Stimulated activated CD4-positive, alpha-beta T cell treated with anti-CD3 and anti-CD28 coated beads, Interleukin-15, amount 100 ng/mL, for 24 hours (primary cell): ENCODE measurements at regions not wholly inside any gene's neighbourhood (a gene's known extent, or its start where the extent isn't known, plus 50 kb on each side); places are given as distances from the start of the nearest gene placed in this dataset.

Experiments
- DNase-seq: peaks from one replicate; pipeline ENCODE4 v3.0.0-alpha.2; 2020

GRCh38 chr18:73961804-73962203, 185.8 kb downstream of the FBXO15 start:
- no peak for DNase-seq

GRCh38 chr18:73959352-73959751, 188.3 kb downstream of the FBXO15 start:
- DNase-seq, result no peak

DNA sequence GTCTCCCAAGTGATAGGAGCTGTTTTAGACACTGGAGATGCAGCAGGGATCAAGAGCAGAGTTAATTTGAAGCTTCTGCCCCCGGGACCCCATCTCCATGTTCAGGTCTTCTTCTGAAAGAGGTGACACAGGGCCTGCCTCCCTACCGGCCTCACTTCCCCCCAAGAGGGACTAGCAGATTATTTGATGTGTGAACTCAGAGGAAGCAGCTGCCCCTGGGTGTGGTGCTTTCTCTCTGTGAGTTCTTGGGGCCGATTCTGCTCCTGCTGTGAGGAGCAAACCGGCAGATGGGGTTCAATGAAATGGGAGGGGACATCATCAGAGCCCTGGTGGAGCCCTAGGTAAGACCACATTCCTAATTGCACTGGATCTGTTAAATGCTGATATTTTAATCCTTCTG, 193.4 kb downstream of the FBXO15 start:
- no peak for DNase-seq

DNA sequence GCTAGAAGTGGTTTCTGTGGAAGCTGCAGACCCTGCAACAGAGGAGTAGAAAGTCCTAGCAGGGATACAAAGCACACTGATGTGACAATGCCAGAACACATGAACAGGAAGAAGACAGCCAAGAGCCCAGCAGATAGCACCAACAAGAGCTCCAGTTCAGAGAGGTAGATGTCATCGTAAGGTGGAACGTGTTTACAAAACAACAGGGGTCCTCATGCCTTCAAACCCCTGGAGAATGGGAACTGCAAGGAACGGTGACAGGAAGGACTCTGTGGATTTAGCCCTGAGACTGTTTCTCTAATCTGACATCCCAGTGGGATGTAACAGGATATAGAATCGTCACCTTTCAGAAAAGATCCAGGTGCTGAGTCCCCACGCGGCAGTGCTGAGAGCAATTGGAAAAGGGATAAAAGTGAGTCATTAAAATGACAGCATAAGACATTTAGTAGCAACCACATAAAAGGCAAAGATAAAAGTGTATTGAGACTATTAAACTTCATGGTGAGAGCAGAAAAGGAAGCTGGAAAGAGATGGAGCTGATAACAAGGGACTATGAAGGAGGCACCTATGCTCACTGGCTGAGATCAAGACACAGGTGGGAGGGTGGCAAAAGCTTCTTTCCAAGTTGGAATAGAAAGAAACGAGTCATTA, 195.2 kb downstream of the FBXO15 start:
- DNase-seq, result no peak

DNA sequence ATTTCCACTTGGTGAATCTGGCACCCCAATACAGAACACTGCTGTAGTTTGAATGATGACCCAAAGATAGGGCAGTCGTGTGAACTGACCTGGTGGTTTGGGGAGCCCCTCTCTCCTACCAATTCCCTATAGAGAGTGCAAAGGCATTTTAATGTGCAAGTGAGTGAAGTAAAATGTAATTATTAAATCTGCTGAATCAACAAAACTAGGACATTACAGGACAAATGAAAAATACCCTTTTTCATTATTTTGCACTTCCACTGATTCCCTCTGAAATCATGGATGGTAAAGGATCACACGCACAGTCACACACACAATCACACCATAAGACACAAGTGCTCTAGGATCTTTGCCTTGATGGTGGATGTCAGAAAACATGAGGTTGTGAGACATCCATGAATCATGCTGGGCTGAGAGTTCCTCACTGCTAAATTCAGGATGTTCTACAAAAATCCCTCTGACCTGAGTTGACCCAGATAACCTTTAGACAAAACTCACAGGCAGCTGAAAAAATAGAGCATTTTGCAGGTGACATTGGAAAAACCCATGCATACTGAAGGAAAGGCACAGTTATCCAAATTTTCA, 197.4 kb downstream of the FBXO15 start:
- DNase-seq, result no peak

- no peak for DNase-seq
Measured at GRCh38 chr18:73948497-73948896, 199.1 kb downstream of the FBXO15 start.

- no peak for DNase-seq
Measured at GRCh38 chr18:73948084-73948483, 199.6 kb downstream of the FBXO15 start.

DNA sequence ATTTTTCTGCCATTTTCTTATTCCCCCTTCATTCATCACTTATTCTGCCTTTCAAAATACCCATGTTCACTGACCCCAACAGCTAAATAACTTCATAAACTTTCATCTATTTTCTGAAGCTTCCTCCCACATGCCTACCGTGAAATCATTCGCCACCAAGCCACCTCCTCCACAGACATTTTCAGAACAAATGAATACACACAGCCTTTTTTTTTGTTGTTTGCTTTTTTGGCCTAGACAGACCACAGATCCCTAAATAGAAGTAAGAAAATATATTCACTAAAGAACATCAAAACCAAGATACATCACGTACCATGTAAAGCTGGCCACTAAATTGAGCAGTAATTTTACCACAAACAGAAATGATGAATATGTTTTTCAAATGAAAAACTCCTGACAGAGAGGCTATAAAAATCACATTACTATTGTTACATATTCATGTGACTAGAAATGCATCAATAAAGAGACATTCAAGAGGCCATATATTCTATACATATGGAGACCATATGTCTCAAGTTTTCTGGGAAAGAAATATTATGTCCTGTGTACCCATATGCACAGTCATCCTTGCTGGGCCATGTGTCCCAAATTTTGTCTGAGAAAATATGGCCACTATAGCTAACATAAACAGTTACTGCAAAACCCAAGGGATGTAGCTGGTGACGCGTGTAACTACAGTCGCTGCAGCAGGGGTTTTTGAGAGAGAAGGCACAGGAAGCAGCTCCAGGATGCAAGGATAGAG, 200.3 kb downstream of the FBXO15 start:
- no peak for DNase-seq

GRCh38 chr18:73945130-73945792, 202.4 kb downstream of the FBXO15 start:
- no peak for DNase-seq

GRCh38 chr18:73944715-73945114, 202.9 kb downstream of the FBXO15 start:
- no peak for DNase-seq

- no peak for DNase-seq
Measured at GRCh38 chr18:73943763-73944162, 203.9 kb downstream of the FBXO15 start.

GRCh38 chr18:73942956-73943355, 204.7 kb downstream of the FBXO15 start:
- DNase-seq, result no peak

GRCh38 chr18:73942081-73942625, 205.5 kb downstream of the FBXO15 start:
- DNase-seq, result no peak

- no peak for DNase-seq
Measured at GRCh38 chr18:73940721-73941120, 206.9 kb downstream of the FBXO15 start.

- DNase-seq, result no peak
Measured at GRCh38 chr18:73939391-73939790, 208.2 kb downstream of the FBXO15 start.

DNA sequence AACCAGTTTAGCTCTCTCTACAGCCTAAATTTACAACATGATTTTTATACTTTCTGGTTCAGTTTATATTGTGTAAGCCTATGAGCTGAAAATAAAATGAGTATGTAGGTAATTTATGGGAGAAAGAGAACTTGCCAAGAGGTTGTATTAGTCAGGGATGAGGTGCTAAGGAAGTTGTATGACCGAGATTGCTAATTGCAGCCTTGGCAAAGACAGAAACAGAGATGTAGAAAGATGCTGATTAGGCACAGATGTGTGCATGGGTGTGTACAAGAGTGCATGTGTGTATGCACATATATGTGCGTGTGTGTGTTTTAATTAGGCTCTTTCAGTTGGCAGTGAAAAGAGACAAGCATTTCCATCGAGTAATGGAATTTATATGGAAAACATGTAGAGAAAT, 213.9 kb downstream of the FBXO15 start:
- no peak for DNase-seq

DNA sequence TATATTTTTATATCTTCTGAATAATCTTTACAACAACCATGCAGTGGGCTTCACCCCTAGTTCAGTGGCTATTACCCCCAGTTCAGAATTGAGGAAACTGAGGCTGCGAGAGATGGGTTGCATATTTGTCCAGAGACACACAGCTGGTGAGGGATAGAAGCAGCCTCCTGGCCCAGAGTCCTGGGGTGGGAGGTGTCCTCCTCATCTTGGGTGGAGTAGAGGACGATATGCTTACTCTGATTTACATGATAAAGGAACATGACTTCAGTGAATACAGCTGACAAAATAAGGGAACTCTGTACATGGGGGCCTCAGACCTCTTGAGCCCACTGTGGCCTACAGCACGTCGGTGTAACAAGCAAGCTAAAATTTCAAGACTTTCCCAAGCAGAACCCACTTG, 214.7 kb downstream of the FBXO15 start:
- DNase-seq, result no peak

- no peak for DNase-seq
Measured at GRCh38 chr18:73927496-73927895, 220.1 kb downstream of the FBXO15 start.

GRCh38 chr18:73924836-73925235, 222.8 kb downstream of the FBXO15 start:
- DNase-seq, result no peak

- no peak for DNase-seq
Measured at GRCh38 chr18:73924307-73924706, 223.3 kb downstream of the FBXO15 start.

DNA sequence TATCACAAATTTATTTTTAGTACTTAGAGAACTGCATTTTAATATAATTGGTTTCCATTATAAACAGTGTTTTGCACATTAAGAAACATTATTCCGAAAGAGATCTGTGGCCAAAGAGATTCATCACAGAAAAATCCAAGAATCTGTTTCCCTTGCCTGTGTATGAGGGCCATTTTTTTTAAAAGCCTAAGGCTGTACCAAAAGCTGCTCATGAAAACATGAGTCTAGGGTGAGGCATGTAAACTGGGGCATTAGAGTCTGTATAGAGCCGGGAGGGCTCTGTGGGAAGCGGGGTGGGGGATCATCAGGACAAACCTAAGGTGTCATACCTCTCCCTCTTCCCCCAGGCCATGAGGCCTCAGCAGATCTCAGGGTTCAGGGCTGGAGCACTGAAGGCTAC, 223.8 kb downstream of the FBXO15 start:
- DNase-seq, result no peak

- no peak for DNase-seq
Measured at GRCh38 chr18:73920033-73920432, 227.6 kb downstream of the FBXO15 start.

DNA sequence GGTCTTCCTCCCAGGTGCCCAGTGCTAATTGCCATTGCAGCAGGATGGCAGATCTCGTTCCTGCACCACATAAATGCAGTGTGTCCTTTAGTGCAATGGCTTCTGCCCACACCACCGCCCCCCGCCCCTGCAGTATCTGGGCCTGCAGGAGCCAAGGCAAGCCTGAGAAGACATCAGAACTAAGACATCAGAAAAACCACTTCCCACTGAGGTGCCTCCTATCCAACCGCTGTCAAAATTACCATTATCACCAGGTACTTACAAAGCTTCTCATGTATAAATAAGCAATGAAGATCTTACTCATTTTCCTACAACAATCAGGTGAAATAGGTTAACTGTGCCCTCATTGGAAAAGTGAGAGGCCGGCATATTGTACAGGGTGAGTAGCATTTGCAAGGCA, 228.8 kb downstream of the FBXO15 start:
- no peak for DNase-seq

- DNase-seq, result no peak
Measured at GRCh38 chr18:73917046-73917445, 230.6 kb downstream of the FBXO15 start.
